WTC11 (cell line): ENCODE measurements at regions not wholly inside any gene's neighbourhood (a gene's known extent, or its start where the extent isn't known, plus 50 kb on each side); places are given as distances from the start of the nearest gene placed in this dataset.
"Not testable (repeated sequence)": the region's sequence is repeated elsewhere in the genome, so short reads cannot be mapped to it uniquely, and the experiment has no call there.

Experiments used
- ATAC-seq: fragments of 200-7000 bp; cut with Tn5 transposase; 2 replicates; pipeline ENCODE4 v1.10.0; 2021; ENCODE audit warnings: mild to moderate bottlenecking, moderate library complexity
- CTCF ChIA-PET: fragments of 300-600 bp; sonication (Branson Sonifier 250); formaldehyde crosslinking; loops from one replicate; lab custom pipeline; 2021; ENCODE audit warnings: antibody characterized with exemption; lab: Charles Lee
- POLR2A ChIA-PET: fragments of 350-600 bp; sonication (Branson Sonifier 250); formaldehyde crosslinking; loops from one replicate; lab custom pipeline; 2021; ENCODE audit warnings: antibody characterized with exemption; lab: Charles Lee
- DNase-seq: peaks from one replicate; pipeline ENCODE4 v3.0.0; 2021; ENCODE audit warnings: low spot score
- H3K27ac Mint-ChIP-seq: 2 replicates; pipeline ENCODE4 v1.8.0; 2021; ENCODE audit warnings: mixed read lengths
- H3K27me3 Mint-ChIP-seq: 2 replicates; pipeline ENCODE4 v1.8.0; 2021; ENCODE audit warnings: low read depth, mild to moderate bottlenecking, moderate library complexity, mixed read lengths
- H3K36me3 Mint-ChIP-seq: 2 replicates; pipeline ENCODE4 v1.8.0; 2021; ENCODE audit warnings: mixed read lengths
- H3K4me1 Mint-ChIP-seq: 2 replicates; pipeline ENCODE4 v1.8.0; 2022; ENCODE audit warnings: mixed read lengths
- H3K4me3 Mint-ChIP-seq: 2 replicates; pipeline ENCODE4 v1.8.0; 2021; ENCODE audit warnings: mild to moderate bottlenecking, moderate library complexity, mixed read lengths
- H3K9me3 Mint-ChIP-seq: 2 replicates; pipeline ENCODE4 v1.8.0; 2021; ENCODE audit warnings: mixed read lengths
- CBFB ChIP-seq: sonication (generic); formaldehyde crosslinking; IDR thresholded peaks from 2 replicates; pipeline ENCODE4 v1.8.1; 2022; ENCODE audit warnings: mild to moderate bottlenecking, low read depth, missing genetic modification reagents
- CREB1 ChIP-seq: sonication (generic); formaldehyde crosslinking; IDR thresholded peaks from 2 replicates; pipeline ENCODE4 v1.8.0; 2023; ENCODE audit warnings: mild to moderate bottlenecking, missing genetic modification reagents
- FOXP1 ChIP-seq: sonication (generic); formaldehyde crosslinking; IDR thresholded peaks from 2 replicates; pipeline ENCODE4 v1.8.0; 2022; ENCODE audit warnings: missing genetic modification reagents, mild to moderate bottlenecking, moderate library complexity, borderline replicate concordance
- GTF2I ChIP-seq: fragments of 250-450 bp; sonication (Bioruptor Pico); conservative IDR thresholded peaks from 2 replicates; pipeline ENCODE4 v1.4.0; 2021; ENCODE audit warnings: mild to moderate bottlenecking
- IRF2 ChIP-seq: sonication (generic); formaldehyde crosslinking; IDR thresholded peaks from 2 replicates; pipeline ENCODE4 v1.8.0; 2022; ENCODE audit warnings: low read depth, missing genetic modification reagents, borderline replicate concordance
- NR1H2 ChIP-seq: sonication (generic); formaldehyde crosslinking; IDR thresholded peaks from 2 replicates; pipeline ENCODE4 v1.9.0; 2021; ENCODE audit warnings: mild to moderate bottlenecking, moderate library complexity, missing genetic modification reagents
- NR2C2 ChIP-seq: sonication (generic); formaldehyde crosslinking; IDR thresholded peaks from 2 replicates; pipeline ENCODE4 v1.8.0; 2022; ENCODE audit warnings: mild to moderate bottlenecking, missing genetic modification reagents
- OVOL2 ChIP-seq: fragments of 250-450 bp; sonication (Bioruptor Pico); IDR thresholded peaks from 2 replicates; pipeline ENCODE4 v1.9.0; 2021; ENCODE audit warnings: mild to moderate bottlenecking, borderline replicate concordance
- SMAD3 ChIP-seq: sonication (generic); formaldehyde crosslinking; IDR thresholded peaks from 2 replicates; pipeline ENCODE4 v1.8.0; 2022; ENCODE audit warnings: missing genetic modification reagents, mild to moderate bottlenecking, borderline replicate concordance
- ZNF263 ChIP-seq: sonication (generic); formaldehyde crosslinking; IDR thresholded peaks from 2 replicates; pipeline ENCODE4 v1.8.1; 2022; ENCODE audit warnings: low read depth, mild to moderate bottlenecking, moderate library complexity, missing genetic modification reagents
- TF ChIP-seq, protein P1 (sequence below): sonication (generic); formaldehyde crosslinking; IDR thresholded peaks from 2 replicates; pipeline ENCODE4 v1.8.0; 2023; ENCODE audit warnings: missing genetic modification reagents, mild to moderate bottlenecking, borderline replicate concordance
- TF ChIP-seq, protein P2 (sequence below): sonication (generic); formaldehyde crosslinking; conservative IDR thresholded peaks from 2 replicates; pipeline ENCODE4 v1.8.1; 2023; ENCODE audit warnings: mild to moderate bottlenecking, low read depth, missing genetic modification reagents, moderate library complexity
- TF ChIP-seq, protein P3 (sequence below): fragments of 200-600 bp; IDR thresholded peaks from 2 replicates; pipeline ENCODE4 v1.8.0; 2022; ENCODE audit warnings: antibody characterized with exemption
- TF ChIP-seq, protein P4 (sequence below): sonication (generic); formaldehyde crosslinking; IDR thresholded peaks from 2 replicates; pipeline ENCODE4 v1.8.0; 2022; ENCODE audit warnings: mild to moderate bottlenecking, missing genetic modification reagents
- TF ChIP-seq, protein P5 (sequence below): fragments of 250-450 bp; sonication (Bioruptor Pico); IDR thresholded peaks from 2 replicates; pipeline ENCODE4 v1.9.0; 2021; ENCODE audit warnings: mild to moderate bottlenecking

DNA sequence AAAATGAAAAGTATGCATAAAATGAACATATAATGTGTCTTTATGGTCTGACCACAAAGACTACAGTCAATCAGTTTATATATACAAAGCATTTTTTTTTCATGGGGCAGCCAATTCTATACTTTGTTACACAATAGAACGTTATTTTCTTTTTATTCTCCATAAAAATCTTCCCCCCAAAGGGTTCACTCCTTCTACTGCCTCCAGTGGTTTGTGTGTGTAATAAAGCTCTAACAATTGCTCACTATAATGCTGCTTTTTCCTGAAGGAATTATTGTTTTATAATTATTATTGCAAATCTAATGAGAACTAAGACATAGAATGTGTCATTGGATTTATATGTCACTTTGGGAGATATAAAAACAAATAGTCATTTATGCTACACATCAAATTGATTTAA lies 664.1 kb upstream of the PABPC4L start:
- no peak for DNase-seq
- H3K36me3 Mint-ChIP-seq = no peaks in the 10 kb centered on the region

DNA sequence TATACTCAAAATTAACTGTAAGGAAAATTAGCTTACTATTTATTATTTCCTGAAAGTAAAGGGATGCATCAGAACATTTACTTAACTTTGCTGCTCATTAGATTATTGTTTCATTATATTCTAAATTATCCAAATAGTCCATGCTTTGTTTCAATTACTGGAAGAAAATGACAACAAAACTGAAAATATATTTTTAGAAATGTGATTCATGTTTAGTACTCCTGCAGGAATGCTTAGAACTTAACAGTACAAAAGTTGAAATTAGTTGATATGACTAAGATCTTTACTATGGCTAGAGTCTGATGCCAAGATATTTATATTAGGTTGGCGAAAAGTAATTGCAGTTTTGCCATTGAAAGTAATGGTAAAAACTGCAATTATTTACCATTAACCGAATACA lies 660.5 kb upstream of the PABPC4L start:
- ATAC-seq = no peak
- Mint-ChIP-seq H3K36me3 (no peaks in the 10 kb centered on the region), H3K4me1 (peaks cover 5% of the 10 kb centered on the region; the same call in 1 of the 2 replicates), H3K9me3 (no peaks in the 10 kb centered on the region), H3K27me3 (no peaks in the 10 kb centered on the region), H3K27ac (no peak overlapping the region), H3K4me3 (no peak overlapping the region)
- TF ChIP-seq OVOL2 (no peak), SMAD3 (CRISPR knock-in tag) (no peak), NR1H2 (CRISPR knock-in tag) (no peak), ZNF263 (CRISPR knock-in tag) (no peak), CBFB (no peak), GTF2I (CRISPR knock-in tag) (no peak)
- TF ChIP-seq, protein P1, sequence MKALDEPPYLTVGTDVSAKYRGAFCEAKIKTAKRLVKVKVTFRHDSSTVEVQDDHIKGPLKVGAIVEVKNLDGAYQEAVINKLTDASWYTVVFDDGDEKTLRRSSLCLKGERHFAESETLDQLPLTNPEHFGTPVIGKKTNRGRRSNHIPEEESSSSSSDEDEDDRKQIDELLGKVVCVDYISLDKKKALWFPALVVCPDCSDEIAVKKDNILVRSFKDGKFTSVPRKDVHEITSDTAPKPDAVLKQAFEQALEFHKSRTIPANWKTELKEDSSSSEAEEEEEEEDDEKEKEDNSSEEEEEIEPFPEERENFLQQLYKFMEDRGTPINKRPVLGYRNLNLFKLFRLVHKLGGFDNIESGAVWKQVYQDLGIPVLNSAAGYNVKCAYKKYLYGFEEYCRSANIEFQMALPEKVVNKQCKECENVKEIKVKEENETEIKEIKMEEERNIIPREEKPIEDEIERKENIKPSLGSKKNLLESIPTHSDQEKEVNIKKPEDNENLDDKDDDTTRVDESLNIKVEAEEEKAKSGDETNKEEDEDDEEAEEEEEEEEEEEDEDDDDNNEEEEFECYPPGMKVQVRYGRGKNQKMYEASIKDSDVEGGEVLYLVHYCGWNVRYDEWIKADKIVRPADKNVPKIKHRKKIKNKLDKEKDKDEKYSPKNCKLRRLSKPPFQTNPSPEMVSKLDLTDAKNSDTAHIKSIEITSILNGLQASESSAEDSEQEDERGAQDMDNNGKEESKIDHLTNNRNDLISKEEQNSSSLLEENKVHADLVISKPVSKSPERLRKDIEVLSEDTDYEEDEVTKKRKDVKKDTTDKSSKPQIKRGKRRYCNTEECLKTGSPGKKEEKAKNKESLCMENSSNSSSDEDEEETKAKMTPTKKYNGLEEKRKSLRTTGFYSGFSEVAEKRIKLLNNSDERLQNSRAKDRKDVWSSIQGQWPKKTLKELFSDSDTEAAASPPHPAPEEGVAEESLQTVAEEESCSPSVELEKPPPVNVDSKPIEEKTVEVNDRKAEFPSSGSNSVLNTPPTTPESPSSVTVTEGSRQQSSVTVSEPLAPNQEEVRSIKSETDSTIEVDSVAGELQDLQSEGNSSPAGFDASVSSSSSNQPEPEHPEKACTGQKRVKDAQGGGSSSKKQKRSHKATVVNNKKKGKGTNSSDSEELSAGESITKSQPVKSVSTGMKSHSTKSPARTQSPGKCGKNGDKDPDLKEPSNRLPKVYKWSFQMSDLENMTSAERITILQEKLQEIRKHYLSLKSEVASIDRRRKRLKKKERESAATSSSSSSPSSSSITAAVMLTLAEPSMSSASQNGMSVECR = no peak
- TF ChIP-seq, protein P2, sequence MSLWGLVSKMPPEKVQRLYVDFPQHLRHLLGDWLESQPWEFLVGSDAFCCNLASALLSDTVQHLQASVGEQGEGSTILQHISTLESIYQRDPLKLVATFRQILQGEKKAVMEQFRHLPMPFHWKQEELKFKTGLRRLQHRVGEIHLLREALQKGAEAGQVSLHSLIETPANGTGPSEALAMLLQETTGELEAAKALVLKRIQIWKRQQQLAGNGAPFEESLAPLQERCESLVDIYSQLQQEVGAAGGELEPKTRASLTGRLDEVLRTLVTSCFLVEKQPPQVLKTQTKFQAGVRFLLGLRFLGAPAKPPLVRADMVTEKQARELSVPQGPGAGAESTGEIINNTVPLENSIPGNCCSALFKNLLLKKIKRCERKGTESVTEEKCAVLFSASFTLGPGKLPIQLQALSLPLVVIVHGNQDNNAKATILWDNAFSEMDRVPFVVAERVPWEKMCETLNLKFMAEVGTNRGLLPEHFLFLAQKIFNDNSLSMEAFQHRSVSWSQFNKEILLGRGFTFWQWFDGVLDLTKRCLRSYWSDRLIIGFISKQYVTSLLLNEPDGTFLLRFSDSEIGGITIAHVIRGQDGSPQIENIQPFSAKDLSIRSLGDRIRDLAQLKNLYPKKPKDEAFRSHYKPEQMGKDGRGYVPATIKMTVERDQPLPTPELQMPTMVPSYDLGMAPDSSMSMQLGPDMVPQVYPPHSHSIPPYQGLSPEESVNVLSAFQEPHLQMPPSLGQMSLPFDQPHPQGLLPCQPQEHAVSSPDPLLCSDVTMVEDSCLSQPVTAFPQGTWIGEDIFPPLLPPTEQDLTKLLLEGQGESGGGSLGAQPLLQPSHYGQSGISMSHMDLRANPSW = no peak
- TF ChIP-seq, protein P3, sequence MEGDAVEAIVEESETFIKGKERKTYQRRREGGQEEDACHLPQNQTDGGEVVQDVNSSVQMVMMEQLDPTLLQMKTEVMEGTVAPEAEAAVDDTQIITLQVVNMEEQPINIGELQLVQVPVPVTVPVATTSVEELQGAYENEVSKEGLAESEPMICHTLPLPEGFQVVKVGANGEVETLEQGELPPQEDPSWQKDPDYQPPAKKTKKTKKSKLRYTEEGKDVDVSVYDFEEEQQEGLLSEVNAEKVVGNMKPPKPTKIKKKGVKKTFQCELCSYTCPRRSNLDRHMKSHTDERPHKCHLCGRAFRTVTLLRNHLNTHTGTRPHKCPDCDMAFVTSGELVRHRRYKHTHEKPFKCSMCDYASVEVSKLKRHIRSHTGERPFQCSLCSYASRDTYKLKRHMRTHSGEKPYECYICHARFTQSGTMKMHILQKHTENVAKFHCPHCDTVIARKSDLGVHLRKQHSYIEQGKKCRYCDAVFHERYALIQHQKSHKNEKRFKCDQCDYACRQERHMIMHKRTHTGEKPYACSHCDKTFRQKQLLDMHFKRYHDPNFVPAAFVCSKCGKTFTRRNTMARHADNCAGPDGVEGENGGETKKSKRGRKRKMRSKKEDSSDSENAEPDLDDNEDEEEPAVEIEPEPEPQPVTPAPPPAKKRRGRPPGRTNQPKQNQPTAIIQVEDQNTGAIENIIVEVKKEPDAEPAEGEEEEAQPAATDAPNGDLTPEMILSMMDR = no peak
- POLR2A ChIA-PET = no interaction called here
- no peak for DNase-seq
- CTCF ChIA-PET = no interaction called here

More for the DNA sequence above, 664.1 kb upstream of the PABPC4L start:
- Mint-ChIP-seq H3K27me3 (no peaks in the 10 kb centered on the region), H3K27ac (no peak overlapping the region), H3K4me3 (no peak overlapping the region), H3K9me3 (no peaks in the 10 kb centered on the region), H3K4me1 (peaks cover 5% of the 10 kb centered on the region)
- TF ChIP-seq CREB1 (CRISPR knock-in tag) (no peak), ZNF263 (CRISPR knock-in tag) (no peak)
- ChIA-PET POLR2A (no interaction called here), CTCF (interaction anchor here (0.7 kb wide), 1 partner anchor 28 kb away, joined by 4 read pairs; no protein-coding TSS in a partner anchor)
- ATAC-seq = no peak

DNA sequence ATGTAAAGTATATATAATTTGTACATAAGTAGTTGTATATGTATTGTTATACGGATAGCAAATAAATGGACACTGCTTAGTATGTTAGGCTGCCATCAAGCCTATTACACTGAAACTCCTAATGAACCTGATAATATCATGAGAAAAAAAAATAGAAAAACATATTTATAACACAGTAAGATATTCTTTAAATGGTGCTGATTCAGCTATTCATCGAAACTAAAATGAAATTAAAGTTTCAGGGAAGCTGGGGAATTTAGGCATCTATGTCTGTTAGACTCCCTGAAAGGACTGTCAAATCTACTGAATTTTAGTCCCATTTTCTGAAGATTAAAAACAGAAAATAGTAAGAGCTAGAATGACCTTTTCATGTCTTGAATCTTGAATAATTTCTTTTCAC lies 647.1 kb upstream of the PABPC4L start:
- CTCF ChIA-PET = no interaction called here
- POLR2A ChIA-PET = no interaction called here
- no peak for DNase-seq
- H3K27me3 Mint-ChIP-seq = no peaks in the 10 kb centered on the region
- no peak overlapping the region for H3K27ac Mint-ChIP-seq
- 0 out of 2 replicates have a peak, but pooled peaks cover 5% of the 10 kb centered on the region for H3K4me1 Mint-ChIP-seq
- H3K36me3 Mint-ChIP-seq = peaks cover 13% of the 10 kb centered on the region
- H3K9me3 Mint-ChIP-seq = peaks cover 16% of the 10 kb centered on the region
- H3K4me3 Mint-ChIP-seq = no peak overlapping the region
- TF ChIP-seq, protein P4, sequence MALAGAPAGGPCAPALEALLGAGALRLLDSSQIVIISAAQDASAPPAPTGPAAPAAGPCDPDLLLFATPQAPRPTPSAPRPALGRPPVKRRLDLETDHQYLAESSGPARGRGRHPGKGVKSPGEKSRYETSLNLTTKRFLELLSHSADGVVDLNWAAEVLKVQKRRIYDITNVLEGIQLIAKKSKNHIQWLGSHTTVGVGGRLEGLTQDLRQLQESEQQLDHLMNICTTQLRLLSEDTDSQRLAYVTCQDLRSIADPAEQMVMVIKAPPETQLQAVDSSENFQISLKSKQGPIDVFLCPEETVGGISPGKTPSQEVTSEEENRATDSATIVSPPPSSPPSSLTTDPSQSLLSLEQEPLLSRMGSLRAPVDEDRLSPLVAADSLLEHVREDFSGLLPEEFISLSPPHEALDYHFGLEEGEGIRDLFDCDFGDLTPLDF (CRISPR knock-in tag) = no peak
- no peak for TF ChIP-seq IRF2
- TF ChIP-seq, protein P5, sequence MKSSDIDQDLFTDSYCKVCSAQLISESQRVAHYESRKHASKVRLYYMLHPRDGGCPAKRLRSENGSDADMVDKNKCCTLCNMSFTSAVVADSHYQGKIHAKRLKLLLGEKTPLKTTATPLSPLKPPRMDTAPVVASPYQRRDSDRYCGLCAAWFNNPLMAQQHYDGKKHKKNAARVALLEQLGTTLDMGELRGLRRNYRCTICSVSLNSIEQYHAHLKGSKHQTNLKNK = no peak
- no peak for TF ChIP-seq NR1H2 (CRISPR knock-in tag)
- TF ChIP-seq NR2C2 (CRISPR knock-in tag) = no peak
- TF ChIP-seq CREB1 (CRISPR knock-in tag) = no peak
- no peak for TF ChIP-seq FOXP1 (CRISPR knock-in tag)
- ATAC-seq = no peak

DNA sequence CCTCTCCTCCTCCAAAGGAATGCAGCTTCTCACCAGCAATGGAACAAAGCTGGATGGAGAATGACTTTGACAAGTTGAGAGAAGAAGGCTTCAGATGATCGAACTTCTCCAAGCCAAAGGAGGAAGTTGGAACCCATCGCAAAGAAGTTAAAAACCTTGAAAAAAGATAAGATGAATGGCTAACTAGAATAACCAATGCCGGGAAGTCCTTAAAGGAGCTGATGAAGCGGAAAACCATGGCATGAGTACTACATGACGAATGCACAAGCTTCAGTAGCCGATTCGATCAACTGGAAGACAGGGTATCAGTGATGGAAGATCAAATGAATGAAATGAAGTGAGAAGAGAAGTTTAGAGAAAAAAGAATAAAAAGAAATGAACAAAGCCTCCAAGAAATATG lies 629.2 kb upstream of the PABPC4L start:
- H3K27me3 Mint-ChIP-seq, H3K4me3 Mint-ChIP-seq, H3K4me1 Mint-ChIP-seq, POLR2A ChIA-PET, ATAC-seq, DNase-seq, H3K27ac Mint-ChIP-seq, CTCF ChIA-PET: not testable (repeated sequence)
- H3K9me3 Mint-ChIP-seq = peaks cover 42% of the 10 kb centered on the region
- peaks cover 27% of the 10 kb centered on the region for H3K36me3 Mint-ChIP-seq
